Stomach (tissue), 8 donors: ENCODE measurements at regions not wholly inside any gene's neighbourhood (a gene's known extent, or its start where the extent isn't known, plus 50 kb on each side); places are given as distances from the start of the nearest gene placed in this dataset.
A peak's percentile ranks its signal among the peaks of the same experiment; 100 is the strongest.

ENCODE experiments used
- DNase-seq, 2 donors: peaks; one replicate each; pipeline versions ENCODE4 v3.0.0 to v3.0.0-alpha.2; 2013 to 2019
- H3K27ac ChIP-seq, 5 donors: fragments of 200-600 bp in 4 of 5; sonication (generic) in 4 of 5; one replicate each; pipeline ENCODE4 v1.5.1; 2013 to 2019; ENCODE audit warnings: mild to moderate bottlenecking in 1 of 5, moderate library complexity in 1 of 5
- H3K27me3 ChIP-seq, 3 donors: fragments of 200-600 bp; sonication (generic); one replicate each; pipeline ENCODE4 v1.5.1; 2017 to 2019; ENCODE audit warnings: mixed run types in 1 of 3
- H3K36me3 ChIP-seq, 4 donors: fragments of 200-600 bp; sonication (generic); 1 replicate in 3 of 4; 2 replicates in 1 of 4; pipeline ENCODE4 v1.5.1; 2016 to 2019
- H3K4me1 ChIP-seq, 4 donors: fragments of 200-600 bp; sonication (generic); one replicate each; pipeline ENCODE4 v1.5.1; 2016 to 2019
- H3K4me3 ChIP-seq, 4 donors: fragments of 200-600 bp; sonication (generic) in 3 of 4; one replicate each; pipeline ENCODE4 v1.5.1; 2016 to 2019; ENCODE audit warnings: mild to moderate bottlenecking in 1 of 4
- H3K9me3 ChIP-seq, 4 donors: fragments of 200-600 bp; sonication (generic); one replicate each; pipeline ENCODE4 v1.5.1; 2016 to 2019
- CTCF ChIP-seq, 7 experiments: fragments of 450-650 bp in 4 of 7; fragments of 200-600 bp in 3 of 7; sonication (generic) in 3 of 7; IDR thresholded peaks; one replicate each; pipeline ENCODE4 v1.5.1; 2016 to 2019; ENCODE audit warnings: antibody characterized with exemption in 7 of 7, control low read depth in 2 of 7, mild to moderate bottlenecking in 1 of 7
- EP300 ChIP-seq: sonication (generic); formaldehyde crosslinking; IDR thresholded peaks from one replicate; pipeline ENCODE4 v1.6.1; 2017; ENCODE audit warnings: antibody characterized with exemption
- POLR2A ChIP-seq, 4 donors: fragments of 450-650 bp; IDR thresholded peaks; one replicate each; pipeline ENCODE4 v1.6.1; 2016; ENCODE audit warnings: antibody characterized with exemption in 4 of 4, control low read depth in 2 of 4, mild to moderate bottlenecking in 1 of 4, moderate library complexity in 1 of 4
- POLR2AphosphoS5 ChIP-seq, 3 donors: sonication (generic); formaldehyde crosslinking; IDR thresholded peaks; one replicate each; pipeline ENCODE4 v1.6.1; 2016; ENCODE audit warnings: antibody characterized with exemption in 3 of 3
- WGBS, 5 donors: extraction: QIAGEN DNeasy Blood & Tissue Kit in 3 of 5; methylation state at CpG; one replicate each; pipeline versions ENCODE4 v1.1.5 to v1.1.7; 2013 to 2018; 5-methylcytosine and 5-hydroxymethylcytosine counted together
- intact Hi-C: fragments of 100-400 bp; cut with DNase I; formaldehyde crosslinking; loops from one replicate; pipeline ENCODE4 v1.15.1; 2023; ENCODE audit warnings: low total_unique reads
- donor health status: healthy with polysubstance abuse.
- donor health status: Bipolar disorder and iron deficiency.
- donor health status: healthy.

- no peak overlapping the region for H3K4me3 ChIP-seq
- intact Hi-C loops, result no loop called here
- no peak for TF ChIP-seq POLR2A (IDR thresholded peaks at IDR 0.05)
- TF ChIP-seq POLR2AphosphoS5 (IDR thresholded peaks at IDR 0.05), result no peak
- no peak for TF ChIP-seq EP300
- no peak for TF ChIP-seq CTCF (IDR thresholded peaks at IDR 0.05)
- 91 to 99% (median 95%) methylated on average over 1 of the region's 1 CpG for WGBS, 5 donors
- no peaks in the 10 kb centered on the region for H3K36me3 ChIP-seq
- no peak overlapping the region for H3K27ac ChIP-seq
- no peaks in the 10 kb centered on the region for H3K27me3 ChIP-seq
- no peaks in the 10 kb centered on the region for H3K9me3 ChIP-seq
- no peak for DNase-seq
- H3K4me1 ChIP-seq, result no peaks in the 10 kb centered on the region
Observed at GRCh38 chr20:55010761-55011160, 535.4 kb downstream of the DOK5 start.

DNA sequence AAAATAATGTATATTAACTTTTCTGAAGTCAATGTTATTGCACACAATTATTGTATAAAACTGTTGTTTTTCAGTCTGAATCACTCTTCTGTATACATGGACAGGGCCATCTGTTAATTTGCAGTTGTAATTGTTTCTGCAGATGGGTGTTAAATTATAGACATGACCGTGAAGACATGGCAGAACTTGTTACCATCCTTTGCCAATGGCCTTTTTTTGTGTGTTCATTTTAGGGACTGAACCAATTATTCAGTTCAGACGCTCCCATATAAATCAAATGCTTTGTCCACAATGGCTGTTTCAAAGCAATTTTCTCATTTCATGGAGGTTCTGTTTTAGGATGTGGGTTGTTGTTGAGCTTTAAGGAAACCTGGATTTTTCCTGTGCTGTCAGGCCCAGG is 533.7 kb downstream of the DOK5 start:
- DNase-seq, result no peak
- Histone ChIP-seq H3K27me3 (no peaks in the 10 kb centered on the region), H3K36me3 (no peaks in the 10 kb centered on the region), H3K4me3 (no peak overlapping the region), H3K9me3 (no peaks in the 10 kb centered on the region), H3K27ac (no peak overlapping the region), H3K4me1 (no peaks in the 10 kb centered on the region)
- no peak for TF ChIP-seq EP300
- intact Hi-C loops, result no loop called here
- 65 to 81% (median 74%) methylated on average over 2 of the region's 2 CpGs for WGBS, 5 donors

DNA sequence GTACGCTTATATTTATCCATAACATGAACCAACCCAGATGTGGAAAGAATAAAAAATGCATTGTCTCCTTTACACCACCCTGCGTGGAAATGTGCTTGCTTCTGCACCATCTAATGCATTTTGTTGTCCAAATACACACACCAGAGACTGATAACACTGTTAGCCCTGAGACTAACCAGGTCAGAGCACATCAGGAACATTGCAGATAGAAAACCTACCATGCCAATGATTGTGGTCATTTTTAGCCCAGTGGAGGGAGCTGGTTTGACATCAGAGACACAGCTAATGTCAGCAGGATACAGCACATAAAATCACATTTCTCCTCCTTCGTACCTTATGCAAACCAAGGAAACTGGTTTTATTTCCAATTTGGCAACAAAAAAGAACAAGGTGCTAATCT is 528.7 kb downstream of the DOK5 start:
- TF ChIP-seq EP300, result no peak
- no peak for TF ChIP-seq CTCF (IDR thresholded peaks at IDR 0.05)
- TF ChIP-seq POLR2A (IDR thresholded peaks at IDR 0.05), result no peak
- H3K4me1 ChIP-seq, result no peaks in the 10 kb centered on the region
- H3K27me3 ChIP-seq, result no peaks in the 10 kb centered on the region
- peak in 1 of 2 donors; percentile 21 for DNase-seq
- no peaks in the 10 kb centered on the region for H3K36me3 ChIP-seq
- WGBS, 5 donors, result 30 to 51% (median 41%) methylated on average over 3 of the region's 3 CpGs
- intact Hi-C loops, result no loop called here
- H3K4me3 ChIP-seq, result no peak overlapping the region
- no peak overlapping the region for H3K27ac ChIP-seq
- no peaks in the 10 kb centered on the region for H3K9me3 ChIP-seq

GRCh38 chr20:54995553-54995952 is 520.2 kb downstream of the DOK5 start:
- intact Hi-C loops, result no loop called here
- no peaks in the 10 kb centered on the region for H3K4me1 ChIP-seq
- H3K36me3 ChIP-seq, result no peaks in the 10 kb centered on the region
- H3K27me3 ChIP-seq, result no peaks in the 10 kb centered on the region
- WGBS, 5 donors, result 53 to 74% (median 69%) methylated on average over 5 of the region's 5 CpGs
- no peak overlapping the region for H3K27ac ChIP-seq
- no peak overlapping the region for H3K4me3 ChIP-seq
- H3K9me3 ChIP-seq, result no peaks in the 10 kb centered on the region
- no peak for TF ChIP-seq POLR2AphosphoS5 (IDR thresholded peaks at IDR 0.05)
- TF ChIP-seq POLR2A (IDR thresholded peaks at IDR 0.05), result no peak
- no peak for TF ChIP-seq EP300
- no peak for TF ChIP-seq CTCF (IDR thresholded peaks at IDR 0.05)
- DNase-seq, result no peak

GRCh38 chr20:54995011-54995410 is 519.6 kb downstream of the DOK5 start:
- Histone ChIP-seq H3K4me1 (no peaks in the 10 kb centered on the region), H3K27ac (no peak overlapping the region), H3K27me3 (no peaks in the 10 kb centered on the region), H3K9me3 (no peaks in the 10 kb centered on the region), H3K4me3 (no peak overlapping the region), H3K36me3 (no peaks in the 10 kb centered on the region)
- intact Hi-C loops, result no loop called here
- TF ChIP-seq EP300, result no peak
- TF ChIP-seq CTCF (IDR thresholded peaks at IDR 0.05), result no peak
- no peak for TF ChIP-seq POLR2A (IDR thresholded peaks at IDR 0.05)
- TF ChIP-seq POLR2AphosphoS5 (IDR thresholded peaks at IDR 0.05), result no peak
- no peak for DNase-seq
- 50 to 63% (median 54%) methylated on average over 4 of the region's 4 CpGs for WGBS, 5 donors
